ENCODE measurements at regions not wholly inside any gene's neighbourhood (a gene's known extent, or its start where the extent isn't known, plus 50 kb on each side); places are given as distances from the start of the nearest gene placed in this dataset.

DNA sequence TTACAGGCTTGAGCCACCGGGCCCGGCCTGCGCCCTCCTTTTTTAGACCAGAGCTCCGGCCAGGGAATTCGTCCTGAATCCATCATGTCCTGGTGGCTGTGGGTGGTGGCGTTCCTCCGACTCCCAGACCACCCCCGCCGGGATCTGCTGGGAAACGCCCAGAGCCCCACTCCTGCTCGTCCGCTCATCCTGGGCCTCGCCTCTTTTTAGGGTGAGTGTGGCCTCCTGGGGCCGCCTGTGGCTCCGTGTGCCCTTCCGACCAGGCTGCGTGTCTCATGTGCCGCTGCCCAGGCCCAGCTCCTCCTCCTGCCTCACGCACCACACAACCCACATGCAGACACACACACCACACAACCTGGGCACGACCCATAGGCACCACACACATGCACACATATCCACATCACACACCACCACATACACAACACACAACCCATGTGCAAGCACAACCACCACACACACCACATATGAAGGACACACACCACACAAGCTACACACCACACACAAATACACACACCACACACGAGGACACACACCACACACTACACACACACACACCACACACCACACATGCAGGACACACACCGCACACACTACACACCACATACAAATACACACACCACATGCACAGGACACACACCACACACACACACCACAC, 946.2 kb downstream of the BRD1 start:
- intact Hi-C loops (cut with DNase I), result no loop called here
- 92 to 94% methylated on average over 12 to 15 of the region's 22 CpGs for WGBS, 2 donors
- Histone ChIP-seq H3K4me1 (no peaks in the 10 kb centered on the region), H3K36me3 (no peaks in the 10 kb centered on the region), H3K9me3 (no peaks in the 10 kb centered on the region), H3K27me3 (peaks cover 0 to 33% (median 0%) of the 10 kb centered on the region in 4 donors), H3K4me3 (no peak overlapping the region), H3K27ac (no peak overlapping the region)
- TF ChIP-seq, protein P1, sequence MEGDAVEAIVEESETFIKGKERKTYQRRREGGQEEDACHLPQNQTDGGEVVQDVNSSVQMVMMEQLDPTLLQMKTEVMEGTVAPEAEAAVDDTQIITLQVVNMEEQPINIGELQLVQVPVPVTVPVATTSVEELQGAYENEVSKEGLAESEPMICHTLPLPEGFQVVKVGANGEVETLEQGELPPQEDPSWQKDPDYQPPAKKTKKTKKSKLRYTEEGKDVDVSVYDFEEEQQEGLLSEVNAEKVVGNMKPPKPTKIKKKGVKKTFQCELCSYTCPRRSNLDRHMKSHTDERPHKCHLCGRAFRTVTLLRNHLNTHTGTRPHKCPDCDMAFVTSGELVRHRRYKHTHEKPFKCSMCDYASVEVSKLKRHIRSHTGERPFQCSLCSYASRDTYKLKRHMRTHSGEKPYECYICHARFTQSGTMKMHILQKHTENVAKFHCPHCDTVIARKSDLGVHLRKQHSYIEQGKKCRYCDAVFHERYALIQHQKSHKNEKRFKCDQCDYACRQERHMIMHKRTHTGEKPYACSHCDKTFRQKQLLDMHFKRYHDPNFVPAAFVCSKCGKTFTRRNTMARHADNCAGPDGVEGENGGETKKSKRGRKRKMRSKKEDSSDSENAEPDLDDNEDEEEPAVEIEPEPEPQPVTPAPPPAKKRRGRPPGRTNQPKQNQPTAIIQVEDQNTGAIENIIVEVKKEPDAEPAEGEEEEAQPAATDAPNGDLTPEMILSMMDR (IDR thresholded peaks at IDR 0.05), result no peak
- no peak for TF ChIP-seq POLR2A (IDR thresholded peaks at IDR 0.05)
- no peak for DNase-seq

DNA sequence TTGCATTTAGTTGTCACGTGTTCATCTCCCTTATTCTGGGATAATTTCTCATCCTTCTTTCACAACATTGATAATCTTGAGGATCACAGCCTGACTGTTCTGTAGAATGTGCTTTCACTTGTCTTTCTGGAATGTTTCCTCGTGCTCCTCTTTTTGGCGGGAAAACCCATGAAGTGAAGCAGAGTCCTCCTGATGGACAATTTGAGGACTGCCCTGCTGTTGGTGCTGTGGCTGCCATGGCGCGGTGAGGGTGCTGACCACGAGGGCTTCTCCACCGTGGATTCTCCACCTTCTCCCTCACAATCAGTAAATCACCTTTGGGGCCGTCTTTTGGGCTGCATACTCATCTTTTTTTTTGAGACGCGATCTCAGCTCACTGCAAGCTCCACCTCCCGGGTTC, 946.9 kb downstream of the BRD1 start:
- Histone ChIP-seq H3K36me3 (no peaks in the 10 kb centered on the region), H3K27ac (no peak overlapping the region), H3K27me3 (peaks cover 0 to 32% (median 0%) of the 10 kb centered on the region in 4 donors), H3K9me3 (no peaks in the 10 kb centered on the region), H3K4me3 (no peak overlapping the region), H3K4me1 (no peaks in the 10 kb centered on the region)
- intact Hi-C loops (cut with DNase I), result no loop called here
- DNase-seq, result no peak
- 87 to 89% methylated on average over 11 of the region's 11 CpGs for WGBS, 2 donors
- TF ChIP-seq POLR2A (IDR thresholded peaks at IDR 0.05), result no peak
- TF ChIP-seq, protein P1 (IDR thresholded peaks at IDR 0.05), result no peak

DNA sequence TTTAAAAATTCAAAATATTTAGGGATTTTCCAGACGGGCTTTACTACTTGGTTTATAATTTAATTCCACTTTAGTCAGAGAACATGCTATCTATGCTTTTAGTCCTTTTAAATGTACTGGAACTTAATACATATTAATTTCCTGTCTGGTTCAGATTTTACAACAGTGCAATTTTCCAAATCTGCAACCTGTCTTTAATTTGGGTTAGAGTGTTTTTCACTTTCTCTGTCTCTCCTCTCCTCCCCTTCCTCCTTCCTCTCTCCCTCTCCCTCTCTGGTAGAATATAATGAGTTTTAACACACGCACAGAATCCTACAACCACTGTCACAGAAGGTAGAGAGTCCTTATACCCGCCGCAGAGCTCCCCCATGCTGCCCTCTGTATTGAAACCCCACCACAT, 950.7 kb downstream of the BRD1 start:
- 64 to 72% methylated on average over 4 of the region's 4 CpGs for WGBS, 2 donors
- no peak for DNase-seq
- H3K4me1 ChIP-seq, result no peaks in the 10 kb centered on the region
- no peaks in the 10 kb centered on the region for H3K36me3 ChIP-seq
- no peak overlapping the region for H3K4me3 ChIP-seq
- no peak overlapping the region for H3K27ac ChIP-seq
- H3K9me3 ChIP-seq, result no peaks in the 10 kb centered on the region
- TF ChIP-seq POLR2A (IDR thresholded peaks at IDR 0.05), result no peak
- TF ChIP-seq, protein P1 (IDR thresholded peaks at IDR 0.05), result no peak
- peaks cover 0 to 15% (median 0%) of the 10 kb centered on the region in 4 donors for H3K27me3 ChIP-seq
- intact Hi-C loops (cut with DNase I), result no loop called here

DNA sequence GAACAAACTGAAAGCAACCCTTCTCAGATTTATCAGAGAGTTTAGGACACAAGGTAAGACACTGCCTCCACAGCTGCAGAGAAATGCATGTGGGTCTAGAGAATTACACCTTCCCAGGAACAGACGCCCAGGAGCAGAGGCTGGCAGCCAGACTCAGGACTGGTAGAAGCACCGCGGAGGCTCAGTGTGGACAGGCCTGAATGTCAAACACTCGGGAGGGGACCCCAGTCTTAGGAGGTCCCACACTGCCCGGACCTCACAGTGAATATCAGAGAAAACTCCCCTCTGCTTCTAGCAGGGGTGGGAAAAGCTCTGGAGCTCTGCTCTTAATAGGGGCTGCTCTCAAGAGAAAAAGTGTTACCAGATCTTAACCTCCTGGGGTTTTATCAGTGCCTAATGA, 952.7 kb downstream of the BRD1 start:
- no peak overlapping the region for H3K4me3 ChIP-seq
- H3K27ac ChIP-seq, result no peak overlapping the region
- no peaks in the 10 kb centered on the region for H3K36me3 ChIP-seq
- intact Hi-C loops (cut with DNase I), result no loop called here
- DNase-seq, result no peak
- no peak for TF ChIP-seq POLR2A (IDR thresholded peaks at IDR 0.05)
- TF ChIP-seq, protein P1 (IDR thresholded peaks at IDR 0.05), result no peak
- H3K27me3 ChIP-seq, result peaks cover 0 to 30% (median 0%) of the 10 kb centered on the region in 4 donors
- H3K9me3 ChIP-seq, result no peaks in the 10 kb centered on the region
- 0 to 67% methylated on average over 1 to 5 of the region's 5 CpGs for WGBS, 2 donors
- no peaks in the 10 kb centered on the region for H3K4me1 ChIP-seq

DNA sequence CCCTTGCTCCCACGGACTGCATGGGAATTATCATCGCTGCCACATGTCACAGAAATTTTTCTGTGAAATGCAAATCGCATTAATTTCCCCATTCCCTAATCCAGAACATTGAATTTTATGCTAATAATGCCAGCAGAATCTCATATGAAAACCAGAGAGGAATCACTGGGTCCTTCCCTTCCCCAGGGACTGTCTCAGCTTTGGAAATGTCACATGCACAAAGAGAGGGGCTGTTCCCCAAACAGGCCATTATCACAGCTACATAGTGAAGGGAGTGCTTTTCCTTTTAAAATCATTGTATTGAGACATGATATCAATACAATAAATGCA, 954.5 kb downstream of the BRD1 start:
- no peak overlapping the region for H3K4me3 ChIP-seq
- no peak for DNase-seq
- H3K4me1 ChIP-seq, result no peaks in the 10 kb centered on the region
- H3K9me3 ChIP-seq, result no peaks in the 10 kb centered on the region
- WGBS, 2 donors, result 74 to 78% methylated on average over 3 of the region's 3 CpGs
- peaks cover 0 to 30% (median 0%) of the 10 kb centered on the region in 4 donors for H3K27me3 ChIP-seq
- no peak overlapping the region for H3K27ac ChIP-seq
- H3K36me3 ChIP-seq, result no peaks in the 10 kb centered on the region
- intact Hi-C loops (cut with DNase I), result no loop called here
- no peak for TF ChIP-seq POLR2A (IDR thresholded peaks at IDR 0.05)
- TF ChIP-seq, protein P1 (IDR thresholded peaks at IDR 0.05), result no peak

Measured in esophagus squamous epithelium (tissue), 5 donors.